Smooth muscle cell (in vitro differentiated cells): ENCODE measurements at regions not wholly inside any gene's neighbourhood (a gene's known extent, or its start where the extent isn't known, plus 50 kb on each side); places are given as distances from the start of the nearest gene placed in this dataset.

Experiments used
- DNase-seq: peaks from one replicate; lab custom pipeline; 2025; ENCODE audit not compliant: unreplicated experiment; lab: John Stamatoyannopoulos, UW
- H2AFZ ChIP-seq: fragments of 200-600 bp; sonication (generic); 2 replicates; pipeline ENCODE4 v1.6.0; 2016; ENCODE audit warnings: antibody characterized with exemption, low read depth, mild to moderate bottlenecking
- H3F3A ChIP-seq: fragments of 200-600 bp; sonication (generic); 2 replicates; pipeline ENCODE4 v1.6.0; 2017; ENCODE audit warnings: antibody characterized with exemption, low read depth
- H3K27ac ChIP-seq: fragments of 200-600 bp; sonication (generic); 2 replicates; pipeline ENCODE4 v1.5.1; 2016; ENCODE audit warnings: low read depth, mild to moderate bottlenecking
- H3K27me3 ChIP-seq: fragments of 200-600 bp; sonication (generic); 2 replicates; pipeline ENCODE4 v1.6.1; 2016; ENCODE audit warnings: low read depth, mild to moderate bottlenecking
- H3K36me3 ChIP-seq: fragments of 200-600 bp; sonication (generic); 2 replicates; pipeline ENCODE4 v1.5.1; 2016; ENCODE audit warnings: low read depth
- H3K4me1 ChIP-seq: fragments of 200-600 bp; sonication (generic); 2 replicates; pipeline ENCODE4 v1.5.1; 2016; ENCODE audit warnings: low read depth
- H3K4me2 ChIP-seq: fragments of 200-600 bp; sonication (generic); 2 replicates; pipeline ENCODE4 v1.6.0; 2016; ENCODE audit warnings: mild to moderate bottlenecking
- H3K4me3 ChIP-seq: fragments of 200-600 bp; sonication (generic); 2 replicates; pipeline ENCODE4 v1.5.1; 2016; ENCODE audit warnings: mild to moderate bottlenecking
- H3K79me2 ChIP-seq: fragments of 200-600 bp; sonication (generic); 2 replicates; pipeline ENCODE4 v1.6.0; 2016; ENCODE audit warnings: low read depth, mild to moderate bottlenecking
- H3K9ac ChIP-seq: fragments of 200-600 bp; sonication (generic); 2 replicates; pipeline ENCODE4 v1.6.0; 2016; ENCODE audit warnings: low read depth
- H3K9me3 ChIP-seq: fragments of 200-600 bp; sonication (generic); replicated peaks from 2 replicates; pipeline ENCODE4 v1.5.1; 2016; ENCODE audit warnings: low read depth
- H4K20me1 ChIP-seq: fragments of 200-600 bp; sonication (generic); 2 replicates; pipeline ENCODE4 v1.6.0; 2016; ENCODE audit warnings: low read depth
- CTCF ChIP-seq: fragments of 200-600 bp; sonication (generic); IDR thresholded peaks from 2 replicates; pipeline ENCODE4 v1.5.1; 2017; ENCODE audit warnings: borderline replicate concordance, mild to moderate bottlenecking, antibody characterized with exemption; ENCODE audit not compliant: insufficient read depth, poor library complexity, severe bottlenecking
- WGBS: methylation state at CpG from one replicate; pipeline ENCODE4 v1.1.7; 2016; ENCODE audit warnings: low lambda C conversion rate; 5-methylcytosine and 5-hydroxymethylcytosine counted together

GRCh38 chr9:108245901-108246300 is 609.9 kb downstream of the ACTL7B start:
- no peaks in the 10 kb centered on the region for H3K4me1 ChIP-seq
- 58% methylated on average over 1 of the region's 1 CpG for WGBS
- H3K9me3 ChIP-seq = no peaks in the 10 kb centered on the region
- H3K36me3 ChIP-seq = no peaks in the 10 kb centered on the region
- H3K4me3 ChIP-seq = no peak overlapping the region
- no peaks in the 10 kb centered on the region for H3F3A ChIP-seq
- no peak overlapping the region for H3K9ac ChIP-seq
- no peak for TF ChIP-seq CTCF
- H3K27me3 ChIP-seq = no peaks in the 10 kb centered on the region
- H3K4me2 ChIP-seq = no peak overlapping the region
- H4K20me1 ChIP-seq = no peaks in the 10 kb centered on the region
- H3K27ac ChIP-seq = no peak overlapping the region
- no peak for DNase-seq
- no peak overlapping the region for H2AFZ ChIP-seq
- no peaks in the 10 kb centered on the region for H3K79me2 ChIP-seq

GRCh38 chr9:108245331-108245730 is 610.5 kb downstream of the ACTL7B start:
- Histone ChIP-seq H4K20me1 (no peaks in the 10 kb centered on the region), H3K9me3 (no peaks in the 10 kb centered on the region), H3K9ac (no peak overlapping the region), H3K4me3 (no peak overlapping the region), H3K27ac (no peak overlapping the region), H3K27me3 (no peaks in the 10 kb centered on the region), H3K36me3 (no peaks in the 10 kb centered on the region), H3F3A (no peaks in the 10 kb centered on the region), H3K79me2 (no peaks in the 10 kb centered on the region), H2AFZ (no peak overlapping the region), H3K4me2 (no peak overlapping the region), H3K4me1 (no peaks in the 10 kb centered on the region)
- WGBS = 53% methylated on average over 2 of the region's 2 CpGs
- no peak for DNase-seq
- no peak for TF ChIP-seq CTCF

GRCh38 chr9:108244686-108245085 is 611.1 kb downstream of the ACTL7B start:
- no peaks in the 10 kb centered on the region for H3K9me3 ChIP-seq
- H3K9ac ChIP-seq = no peak overlapping the region
- H3K27me3 ChIP-seq = no peaks in the 10 kb centered on the region
- H4K20me1 ChIP-seq = no peaks in the 10 kb centered on the region
- H3K27ac ChIP-seq = no peak overlapping the region
- no peak overlapping the region for H3K4me2 ChIP-seq
- H3K36me3 ChIP-seq = no peaks in the 10 kb centered on the region
- no peaks in the 10 kb centered on the region for H3F3A ChIP-seq
- H2AFZ ChIP-seq = no peak overlapping the region
- no peaks in the 10 kb centered on the region for H3K79me2 ChIP-seq
- no peak overlapping the region for H3K4me3 ChIP-seq
- no peaks in the 10 kb centered on the region for H3K4me1 ChIP-seq
- TF ChIP-seq CTCF = no peak
- no peak for DNase-seq

GRCh38 chr9:108241384-108242073 is 614.3 kb downstream of the ACTL7B start:
- no peak for DNase-seq
- no peak overlapping the region for H2AFZ ChIP-seq
- H3K9ac ChIP-seq = no peak overlapping the region
- no peaks in the 10 kb centered on the region for H3K36me3 ChIP-seq
- no peak overlapping the region for H3K4me3 ChIP-seq
- no peaks in the 10 kb centered on the region for H3F3A ChIP-seq
- 70% methylated on average over 1 of the region's 1 CpG for WGBS
- TF ChIP-seq CTCF = no peak
- H3K27me3 ChIP-seq = no peaks in the 10 kb centered on the region
- no peaks in the 10 kb centered on the region for H3K9me3 ChIP-seq
- H4K20me1 ChIP-seq = no peaks in the 10 kb centered on the region
- no peak overlapping the region for H3K4me2 ChIP-seq
- no peaks in the 10 kb centered on the region for H3K4me1 ChIP-seq
- no peaks in the 10 kb centered on the region for H3K79me2 ChIP-seq
- H3K27ac ChIP-seq = no peak overlapping the region
